Parathyroid adenoma (tissue), 2 donors: ENCODE measurements at regions not wholly inside any gene's neighbourhood (a gene's known extent, or its start where the extent isn't known, plus 50 kb on each side); places are given as distances from the start of the nearest gene placed in this dataset.
"Not testable (repeated sequence)": the region's sequence is repeated elsewhere in the genome, so short reads cannot be mapped to it uniquely, and the experiment has no call there.

Experiments used
- H2AFZ ChIP-seq: fragments of 300-600 bp; sonication (generic); one replicate; pipeline ENCODE4 v1.7.0; 2017; ENCODE audit warnings: antibody characterized with exemption, mild to moderate bottlenecking
- H3K27ac ChIP-seq: fragments of 300-600 bp; sonication (generic); one replicate; pipeline ENCODE4 v1.7.0; 2017
- H3K27me3 ChIP-seq: fragments of 300-600 bp; sonication (generic); one replicate; pipeline ENCODE4 v1.7.0; 2017; ENCODE audit warnings: low read length; ENCODE audit not compliant: control insufficient read depth, insufficient read depth
- H3K36me3 ChIP-seq: fragments of 300-600 bp; sonication (generic); one replicate; pipeline ENCODE4 v1.7.0; 2017; ENCODE audit warnings: low read length; ENCODE audit not compliant: control insufficient read depth, insufficient read depth
- H3K4me1 ChIP-seq: fragments of 300-600 bp; sonication (generic); one replicate; pipeline ENCODE4 v1.7.0; 2017; ENCODE audit warnings: control low read depth
- H3K4me2 ChIP-seq: fragments of 300-600 bp; sonication (generic); one replicate; pipeline ENCODE4 v1.7.0; 2017; ENCODE audit warnings: low read length
- H3K4me3 ChIP-seq: fragments of 300-600 bp; sonication (generic); one replicate; pipeline ENCODE4 v1.7.0; 2017; ENCODE audit warnings: low read depth, low read length
- H3K79me2 ChIP-seq: fragments of 300-600 bp; sonication (generic); one replicate; pipeline ENCODE4 v1.7.0; 2017; ENCODE audit warnings: control low read depth
- H3K9ac ChIP-seq: fragments of 300-600 bp; sonication (generic); one replicate; pipeline ENCODE4 v1.7.0; 2017; ENCODE audit warnings: mild to moderate bottlenecking
- H3K9me3 ChIP-seq: fragments of 300-600 bp; sonication (generic); one replicate; pipeline ENCODE4 v1.7.0; 2017; ENCODE audit warnings: low read length; ENCODE audit not compliant: control insufficient read depth
- TF ChIP-seq, protein P1 (sequence below): fragments of 300-600 bp; sonication (generic); IDR thresholded peaks from one replicate; pipeline ENCODE4 v1.7.0; 2017; ENCODE audit warnings: antibody characterized with exemption, mild to moderate bottlenecking
- donor health status: primary hyperparathyroidism.

- Histone ChIP-seq H3K27me3 (no peaks in the 10 kb centered on the region), H2AFZ (no peak overlapping the region), H3K4me3 (no peak overlapping the region), H3K27ac (no peak overlapping the region), H3K4me2 (no peak overlapping the region), H3K9me3 (no peaks in the 10 kb centered on the region), H3K36me3 (no peaks in the 10 kb centered on the region), H3K4me1 (no peaks in the 10 kb centered on the region), H3K79me2 (no peaks in the 10 kb centered on the region), H3K9ac (no peak overlapping the region)
- TF ChIP-seq, protein P1, sequence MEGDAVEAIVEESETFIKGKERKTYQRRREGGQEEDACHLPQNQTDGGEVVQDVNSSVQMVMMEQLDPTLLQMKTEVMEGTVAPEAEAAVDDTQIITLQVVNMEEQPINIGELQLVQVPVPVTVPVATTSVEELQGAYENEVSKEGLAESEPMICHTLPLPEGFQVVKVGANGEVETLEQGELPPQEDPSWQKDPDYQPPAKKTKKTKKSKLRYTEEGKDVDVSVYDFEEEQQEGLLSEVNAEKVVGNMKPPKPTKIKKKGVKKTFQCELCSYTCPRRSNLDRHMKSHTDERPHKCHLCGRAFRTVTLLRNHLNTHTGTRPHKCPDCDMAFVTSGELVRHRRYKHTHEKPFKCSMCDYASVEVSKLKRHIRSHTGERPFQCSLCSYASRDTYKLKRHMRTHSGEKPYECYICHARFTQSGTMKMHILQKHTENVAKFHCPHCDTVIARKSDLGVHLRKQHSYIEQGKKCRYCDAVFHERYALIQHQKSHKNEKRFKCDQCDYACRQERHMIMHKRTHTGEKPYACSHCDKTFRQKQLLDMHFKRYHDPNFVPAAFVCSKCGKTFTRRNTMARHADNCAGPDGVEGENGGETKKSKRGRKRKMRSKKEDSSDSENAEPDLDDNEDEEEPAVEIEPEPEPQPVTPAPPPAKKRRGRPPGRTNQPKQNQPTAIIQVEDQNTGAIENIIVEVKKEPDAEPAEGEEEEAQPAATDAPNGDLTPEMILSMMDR, result no peak
These were observed 73.4 kb downstream of the FGD2 start for GRCh38 chr6:37078814-37079213.

GRCh38 chr6:37081042-37081607 is 75.7 kb downstream of the FGD2 start:
- Histone ChIP-seq H3K79me2 (no peaks in the 10 kb centered on the region), H3K9me3 (no peaks in the 10 kb centered on the region), H3K27ac (no peak overlapping the region), H3K4me3 (no peak overlapping the region), H3K4me2 (no peak overlapping the region), H3K27me3 (no peaks in the 10 kb centered on the region), H3K36me3 (no peaks in the 10 kb centered on the region), H2AFZ (no peak overlapping the region), H3K9ac (no peak overlapping the region), H3K4me1 (no peaks in the 10 kb centered on the region)
- TF ChIP-seq, protein P1, result no peak

DNA sequence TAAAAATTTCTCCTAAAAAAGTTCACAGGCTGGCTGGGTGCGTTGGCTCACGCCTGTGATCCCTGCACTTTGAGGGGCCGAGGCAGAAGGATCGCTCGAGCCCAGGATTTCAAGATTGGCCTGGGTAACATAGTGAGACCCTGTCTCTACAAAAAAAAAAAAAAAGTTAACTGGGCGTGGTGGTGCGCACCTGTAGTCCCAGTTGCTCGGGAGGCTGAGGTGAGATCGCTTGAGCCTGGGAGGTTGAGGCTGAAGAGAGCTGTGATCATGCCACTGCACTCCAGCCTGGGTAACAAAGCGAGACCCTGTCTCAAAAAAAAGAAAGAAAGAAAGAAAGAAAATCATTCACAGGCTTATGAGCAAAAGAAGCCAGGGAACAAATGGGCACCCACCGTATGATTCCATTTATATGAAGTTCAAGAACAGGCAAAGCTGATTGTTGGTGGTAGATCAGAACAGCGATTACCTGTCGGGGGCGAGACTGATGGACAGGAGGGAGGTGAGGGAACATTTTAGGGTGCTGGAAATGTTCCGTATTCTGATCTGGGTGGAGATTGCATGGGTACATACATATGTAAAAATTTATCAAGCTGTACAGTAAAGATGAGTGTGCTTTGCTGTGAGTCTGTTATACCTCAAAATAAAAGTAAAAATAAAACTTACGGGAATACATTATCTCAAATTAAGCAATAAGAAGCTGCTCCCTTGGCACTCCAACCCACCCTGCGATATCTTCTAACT is 77.1 kb downstream of the FGD2 start:
- TF ChIP-seq, protein P1, result no peak
- Histone ChIP-seq H3K4me2 (no peak overlapping the region), H3K79me2 (no peaks in the 10 kb centered on the region), H2AFZ (no peak overlapping the region), H3K9ac (no peak overlapping the region), H3K27me3 (no peaks in the 10 kb centered on the region), H3K36me3 (no peaks in the 10 kb centered on the region), H3K4me3 (no peak overlapping the region), H3K4me1 (no peaks in the 10 kb centered on the region), H3K9me3 (no peaks in the 10 kb centered on the region), H3K27ac (no peak overlapping the region)

DNA sequence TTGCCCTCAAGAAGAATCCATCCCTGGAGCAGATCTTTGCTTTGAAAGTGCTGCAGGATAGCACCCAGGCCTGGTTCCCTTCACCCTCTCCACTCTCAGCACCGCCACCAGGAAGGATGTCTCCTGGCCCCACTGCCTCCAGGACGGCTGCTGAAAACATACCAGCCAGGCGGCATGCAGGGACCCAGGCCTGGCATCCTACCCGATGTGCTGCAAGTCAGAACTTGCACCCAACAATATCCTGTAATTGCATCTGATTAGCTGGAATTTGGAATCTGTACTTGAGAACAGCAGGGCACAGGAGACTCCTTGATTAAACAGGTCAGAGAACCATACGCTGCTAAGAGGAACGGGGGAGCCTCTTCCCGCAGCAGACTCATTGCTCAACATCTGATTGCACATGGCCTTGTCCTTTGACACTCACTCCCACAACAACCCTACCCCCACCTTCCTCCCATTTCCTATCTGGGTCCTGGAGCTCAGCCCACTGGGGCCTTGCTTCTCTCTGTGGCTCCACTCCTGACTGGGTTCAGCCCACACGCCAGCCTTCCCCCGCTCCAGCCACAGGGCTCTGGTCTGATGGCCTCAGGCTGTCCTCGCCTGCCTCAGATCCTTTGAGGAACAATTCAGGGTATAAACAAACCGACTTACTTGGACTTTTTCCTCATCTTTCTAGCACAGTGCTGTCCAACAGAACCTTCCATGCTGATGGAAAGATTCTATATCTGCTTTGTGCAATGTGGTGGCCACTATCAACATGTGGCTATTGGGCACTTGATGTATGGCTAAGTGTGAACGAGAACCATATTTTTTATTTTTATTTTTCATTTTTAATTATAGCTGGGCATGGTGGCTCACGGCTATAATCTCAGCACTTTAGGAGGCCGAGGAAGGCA is 78.0 kb downstream of the FGD2 start:
- H3K9me3 ChIP-seq, result no peaks in the 10 kb centered on the region
- H3K4me1 ChIP-seq, result no peaks in the 10 kb centered on the region
- H3K36me3 ChIP-seq, result no peaks in the 10 kb centered on the region
- no peaks in the 10 kb centered on the region for H3K27me3 ChIP-seq
- no peak overlapping the region for H3K9ac ChIP-seq
- no peak overlapping the region for H3K4me2 ChIP-seq
- H3K4me3 ChIP-seq, result no peak overlapping the region
- TF ChIP-seq, protein P1, result no peak
- no peak overlapping the region for H2AFZ ChIP-seq
- H3K27ac ChIP-seq, result no peak overlapping the region
- H3K79me2 ChIP-seq, result no peaks in the 10 kb centered on the region

DNA sequence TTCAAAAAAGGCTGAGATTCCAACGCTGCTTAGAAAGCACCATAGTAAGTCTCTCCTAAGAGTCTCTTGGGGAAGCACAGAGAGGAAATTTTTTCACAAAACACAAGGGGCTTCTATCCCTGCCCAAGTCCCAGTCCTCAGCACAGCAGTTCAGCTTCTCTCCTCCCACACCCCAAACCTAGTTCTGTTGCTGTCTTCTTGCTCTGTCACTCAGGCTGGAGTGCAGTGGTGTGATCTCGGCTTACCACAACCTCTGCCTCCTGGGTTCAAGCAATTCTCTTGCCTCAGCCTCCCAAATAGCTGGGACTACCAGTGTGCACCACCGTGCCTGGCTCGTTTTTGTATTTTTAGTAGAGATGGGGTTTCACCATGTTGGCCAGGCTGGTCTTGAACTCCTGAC is 79.2 kb downstream of the FGD2 start:
- not testable (repeated sequence) for H3K4me1 ChIP-seq, H2AFZ ChIP-seq, H3K9me3 ChIP-seq, H3K4me2 ChIP-seq, H3K36me3 ChIP-seq, H3K4me3 ChIP-seq, H3K9ac ChIP-seq, H3K27me3 ChIP-seq, H3K79me2 ChIP-seq, H3K27ac ChIP-seq
